ENCODE measurements at regions not wholly inside any gene's neighbourhood (a gene's known extent, or its start where the extent isn't known, plus 50 kb on each side); places are given as distances from the start of the nearest gene placed in this dataset.

GRCh38 chr3:43852066-43852465, 161.3 kb downstream of the ABHD5 start:
- Histone ChIP-seq H3K9ac (no peak overlapping the region), H3K4me2 (no peak overlapping the region), H3K27ac (no peak overlapping the region), H4K20me1 (no peaks in the 10 kb centered on the region), H3K27me3 (no peaks in the 10 kb centered on the region), H3K4me3 (no peak overlapping the region), H3K9me3 (replicated peaks in 1 of 11) (peaks cover 16 to 29% (median 21%) of the 10 kb centered on the region in 11 experiments; a peak in 21 of 22 replicates), H3K4me1 (no peaks in the 10 kb centered on the region), H3K36me3 (no peaks in the 10 kb centered on the region)
- TF ChIP-seq Cebpa-rat (IDR thresholded peaks at IDR 0.05): no peak

DNA sequence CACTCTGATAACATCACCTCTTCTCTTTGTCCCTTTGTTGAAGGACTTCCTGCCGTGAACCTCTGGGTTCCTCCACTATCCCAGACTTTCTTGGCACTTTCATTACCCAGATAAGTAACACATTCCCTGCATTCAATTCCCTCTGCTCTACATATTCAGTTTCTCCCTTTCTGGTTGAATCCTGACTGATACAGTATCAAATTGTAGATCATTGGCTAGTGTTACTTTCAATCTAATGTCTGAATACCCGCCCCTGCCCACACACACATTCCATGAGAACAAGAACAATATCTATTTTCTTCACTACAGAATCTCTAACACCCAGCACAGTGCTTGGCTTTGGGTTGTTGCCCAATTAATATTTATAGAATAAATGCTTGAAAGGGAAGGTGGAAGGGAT, 163.5 kb downstream of the ABHD5 start:
- TF ChIP-seq Cebpa-rat (IDR thresholded peaks at IDR 0.05): no peak
- Histone ChIP-seq H3K4me2 (no peak overlapping the region), H4K20me1 (no peaks in the 10 kb centered on the region), H3K36me3 (no peaks in the 10 kb centered on the region), H3K4me1 (no peaks in the 10 kb centered on the region), H3K27ac (no peak overlapping the region), H3K4me3 (no peak overlapping the region), H3K9ac (no peak overlapping the region), H3K27me3 (no peaks in the 10 kb centered on the region), H3K9me3 (replicated peaks in 1 of 11) (peaks cover 2 to 8% (median 3%) of the 10 kb centered on the region in 11 experiments; a peak in 10 of 22 replicates)

GRCh38 chr3:43854916-43855315, 164.2 kb downstream of the ABHD5 start:
- H3K4me2 ChIP-seq: no peak overlapping the region
- TF ChIP-seq Cebpa-rat (IDR thresholded peaks at IDR 0.05): no peak
- no peaks in the 10 kb centered on the region for H3K36me3 ChIP-seq
- no peak overlapping the region for H3K27ac ChIP-seq
- no peaks in the 10 kb centered on the region for H3K27me3 ChIP-seq
- no peak overlapping the region for H3K4me3 ChIP-seq
- no peak overlapping the region for H3K9ac ChIP-seq
- H3K9me3 ChIP-seq (replicated peaks in 1 of 11): peaks cover 0 to 1% (median 0%) of the 10 kb centered on the region in 11 experiments; a peak in 1 of 22 replicates
- H4K20me1 ChIP-seq: no peaks in the 10 kb centered on the region
- H3K4me1 ChIP-seq: no peaks in the 10 kb centered on the region

DNA sequence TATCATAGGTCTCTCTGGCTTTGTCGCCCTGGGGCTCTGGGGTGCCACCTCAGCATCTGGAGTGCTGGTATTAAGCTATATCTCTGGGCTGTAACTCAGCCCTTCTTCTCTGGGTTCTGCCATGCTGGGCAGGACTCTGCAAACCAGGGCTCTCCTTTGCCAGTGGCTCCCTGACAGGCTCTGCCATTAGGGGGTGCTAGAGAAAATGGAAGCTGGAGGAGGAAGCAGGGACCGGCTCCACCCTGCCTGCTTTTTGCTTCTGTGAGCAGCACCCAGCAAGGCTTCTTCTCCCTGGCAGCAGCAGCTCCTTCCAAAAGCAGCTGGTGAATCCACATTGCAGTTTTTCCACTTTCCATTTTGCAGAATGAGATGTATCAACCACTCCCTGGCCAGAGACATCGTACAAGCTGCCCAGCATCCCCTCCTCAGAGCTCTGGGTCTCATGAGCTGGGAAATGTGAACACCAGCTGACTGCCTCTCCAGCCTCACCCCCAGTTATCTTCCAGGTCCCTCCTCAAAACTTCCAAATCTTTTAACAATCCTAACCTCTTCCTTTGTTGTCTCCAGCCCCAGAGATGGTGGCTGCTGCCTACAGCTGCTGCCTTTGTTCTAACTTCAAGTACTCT, 165.0 kb downstream of the ABHD5 start:
- Histone ChIP-seq H3K4me1 (no peaks in the 10 kb centered on the region), H4K20me1 (no peaks in the 10 kb centered on the region), H3K4me3 (no peak overlapping the region), H3K4me2 (no peak overlapping the region), H3K27ac (no peak overlapping the region), H3K36me3 (no peaks in the 10 kb centered on the region), H3K27me3 (no peaks in the 10 kb centered on the region), H3K9ac (no peak overlapping the region), H3K9me3 (replicated peaks in 1 of 11) (no peaks in the 10 kb centered on the region)
- no peak for TF ChIP-seq Cebpa-rat (IDR thresholded peaks at IDR 0.05)

GRCh38 chr3:43856351-43856750, 165.6 kb downstream of the ABHD5 start:
- no peaks in the 10 kb centered on the region for H3K9me3 ChIP-seq (replicated peaks in 1 of 11)
- TF ChIP-seq Cebpa-rat (IDR thresholded peaks at IDR 0.05): no peak
- H3K27ac ChIP-seq: no peak overlapping the region
- H3K9ac ChIP-seq: no peak overlapping the region
- H4K20me1 ChIP-seq: no peaks in the 10 kb centered on the region
- H3K4me3 ChIP-seq: no peak overlapping the region
- no peak overlapping the region for H3K4me2 ChIP-seq
- no peaks in the 10 kb centered on the region for H3K4me1 ChIP-seq
- H3K27me3 ChIP-seq: no peaks in the 10 kb centered on the region
- H3K36me3 ChIP-seq: no peaks in the 10 kb centered on the region

- H4K20me1 ChIP-seq: no peaks in the 10 kb centered on the region
- no peak overlapping the region for H3K9ac ChIP-seq
- no peaks in the 10 kb centered on the region for H3K9me3 ChIP-seq (replicated peaks in 1 of 11)
- no peaks in the 10 kb centered on the region for H3K36me3 ChIP-seq
- H3K27ac ChIP-seq: no peak overlapping the region
- no peaks in the 10 kb centered on the region for H3K27me3 ChIP-seq
- no peak overlapping the region for H3K4me3 ChIP-seq
- TF ChIP-seq Cebpa-rat (IDR thresholded peaks at IDR 0.05): no peak
- H3K4me2 ChIP-seq: no peak overlapping the region
- no peaks in the 10 kb centered on the region for H3K4me1 ChIP-seq
Observed at GRCh38 chr3:43856761-43857160, 166.0 kb downstream of the ABHD5 start.

DNA sequence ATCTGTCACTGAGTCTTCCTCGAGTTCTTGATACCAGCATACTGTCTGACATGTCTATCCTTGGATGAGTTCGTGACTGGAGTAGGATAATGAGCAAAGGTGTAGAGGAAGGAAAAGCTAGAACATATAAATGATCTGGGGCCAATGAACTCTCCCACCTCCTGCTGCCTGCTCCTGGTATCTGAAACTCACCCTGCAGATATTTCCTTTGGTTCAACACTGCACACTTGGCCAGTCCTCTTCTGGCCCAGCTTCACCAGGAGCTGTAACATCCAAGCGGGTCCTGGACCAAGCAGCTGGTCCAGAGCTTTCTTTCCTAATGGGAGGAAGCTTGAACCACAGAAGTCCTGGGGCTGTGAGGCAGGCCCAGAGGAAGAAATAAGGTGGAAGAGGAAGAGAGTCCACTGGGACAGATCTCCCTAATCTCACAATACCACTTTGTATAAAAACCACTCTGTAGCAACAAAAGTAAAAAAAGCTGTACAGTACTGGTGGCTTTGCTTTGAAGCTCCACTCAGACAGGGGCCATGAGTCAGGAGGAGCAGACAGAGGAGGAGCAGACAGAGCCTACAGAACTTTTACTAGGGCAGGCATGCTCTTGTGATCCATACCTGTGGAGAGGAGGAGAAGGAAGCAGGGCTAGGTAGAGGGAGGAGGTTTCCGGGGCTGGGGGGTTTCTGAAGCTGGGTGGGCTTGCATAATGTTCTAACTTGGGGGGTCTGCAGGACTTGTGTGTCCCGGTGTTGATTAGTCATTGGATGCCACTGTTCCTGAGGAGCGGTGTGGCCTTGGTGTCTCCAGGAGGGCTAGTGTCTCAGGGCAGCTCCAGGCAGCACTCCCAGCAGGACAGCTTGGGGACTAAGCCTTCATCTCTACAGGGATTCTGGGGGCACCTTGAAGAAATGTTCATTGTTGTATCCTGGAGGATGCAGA, 166.9 kb downstream of the ABHD5 start:
- H3K27me3 ChIP-seq: no peaks in the 10 kb centered on the region
- no peaks in the 10 kb centered on the region for H3K9me3 ChIP-seq (replicated peaks in 1 of 11)
- H3K36me3 ChIP-seq: no peaks in the 10 kb centered on the region
- H4K20me1 ChIP-seq: no peaks in the 10 kb centered on the region
- H3K4me3 ChIP-seq: no peak overlapping the region
- no peak overlapping the region for H3K9ac ChIP-seq
- no peak overlapping the region for H3K4me2 ChIP-seq
- no peaks in the 10 kb centered on the region for H3K4me1 ChIP-seq
- H3K27ac ChIP-seq: no peak overlapping the region
- no peak for TF ChIP-seq Cebpa-rat (IDR thresholded peaks at IDR 0.05)

- Histone ChIP-seq H3K27ac (no peak overlapping the region), H3K9ac (no peak overlapping the region), H3K4me1 (no peaks in the 10 kb centered on the region), H3K4me3 (no peak overlapping the region), H3K27me3 (no peaks in the 10 kb centered on the region), H3K4me2 (no peak overlapping the region), H3K9me3 (replicated peaks in 1 of 11) (no peaks in the 10 kb centered on the region), H4K20me1 (no peaks in the 10 kb centered on the region), H3K36me3 (no peaks in the 10 kb centered on the region)
- TF ChIP-seq Cebpa-rat (IDR thresholded peaks at IDR 0.05): no peak
Observed at GRCh38 chr3:43858294-43858701, 167.6 kb downstream of the ABHD5 start.

GRCh38 chr3:43859766-43860165, 169.0 kb downstream of the ABHD5 start:
- Histone ChIP-seq H3K9me3 (replicated peaks in 1 of 11) (no peaks in the 10 kb centered on the region), H3K27me3 (no peaks in the 10 kb centered on the region), H3K36me3 (no peaks in the 10 kb centered on the region), H3K4me2 (no peak overlapping the region), H4K20me1 (no peaks in the 10 kb centered on the region), H3K9ac (no peak overlapping the region), H3K27ac (no peak overlapping the region), H3K4me1 (no peaks in the 10 kb centered on the region), H3K4me3 (no peak overlapping the region)
- TF ChIP-seq Cebpa-rat (IDR thresholded peaks at IDR 0.05): no peak

DNA sequence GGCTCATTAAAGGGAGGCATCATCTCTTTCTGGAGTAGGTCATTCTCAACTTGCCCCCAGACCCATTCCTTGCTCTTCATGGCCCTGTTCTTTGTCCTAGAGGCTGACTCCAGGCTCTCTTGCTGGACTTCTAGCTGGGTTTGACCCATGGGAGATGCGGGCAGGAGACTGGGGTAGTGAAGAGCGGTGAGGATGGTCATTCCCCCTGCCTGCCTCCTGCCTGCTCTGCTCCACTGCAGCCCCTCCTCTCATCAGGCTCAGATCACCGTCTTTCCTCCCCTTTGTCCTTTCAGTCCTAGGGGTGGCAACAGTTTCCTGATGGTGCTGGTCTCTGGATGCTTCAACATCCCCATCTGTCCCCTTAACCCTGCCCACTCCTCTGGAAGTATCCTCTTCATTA, 170.9 kb downstream of the ABHD5 start:
- H3K36me3 ChIP-seq: no peaks in the 10 kb centered on the region
- no peak overlapping the region for H3K9ac ChIP-seq
- H3K27me3 ChIP-seq: no peaks in the 10 kb centered on the region
- peaks cover 0 to 7% (median 0%) of the 10 kb centered on the region in 10 experiments; a peak in 6 of 20 replicates for H3K4me1 ChIP-seq
- no peaks in the 10 kb centered on the region for H4K20me1 ChIP-seq
- H3K9me3 ChIP-seq (replicated peaks in 1 of 11): no peaks in the 10 kb centered on the region
- no peak overlapping the region for H3K4me2 ChIP-seq
- no peak overlapping the region for H3K27ac ChIP-seq
- H3K4me3 ChIP-seq: no peak overlapping the region
- TF ChIP-seq Cebpa-rat (IDR thresholded peaks at IDR 0.05): no peak

Measured in BLaER1 treated with 17β-estradiol and CSF1 and Interleukin-3, amounts not matched to agents 10 nM and 100 nM (cell line).